HS-5 (cell line): ENCODE measurements at regions not wholly inside any gene's neighbourhood (a gene's known extent, or its start where the extent isn't known, plus 50 kb on each side); places are given as distances from the start of the nearest gene placed in this dataset.
A peak's percentile ranks its signal among the peaks of the same experiment; 100 is the strongest.
"Not testable (repeated sequence)": the region's sequence is repeated elsewhere in the genome, so short reads cannot be mapped to it uniquely, and the experiment has no call there.

ENCODE experiments used
- DNase-seq: peaks from one replicate; pipeline ENCODE4 v3.0.0-alpha.2; 2012; ENCODE audit warnings: low read depth

DNA sequence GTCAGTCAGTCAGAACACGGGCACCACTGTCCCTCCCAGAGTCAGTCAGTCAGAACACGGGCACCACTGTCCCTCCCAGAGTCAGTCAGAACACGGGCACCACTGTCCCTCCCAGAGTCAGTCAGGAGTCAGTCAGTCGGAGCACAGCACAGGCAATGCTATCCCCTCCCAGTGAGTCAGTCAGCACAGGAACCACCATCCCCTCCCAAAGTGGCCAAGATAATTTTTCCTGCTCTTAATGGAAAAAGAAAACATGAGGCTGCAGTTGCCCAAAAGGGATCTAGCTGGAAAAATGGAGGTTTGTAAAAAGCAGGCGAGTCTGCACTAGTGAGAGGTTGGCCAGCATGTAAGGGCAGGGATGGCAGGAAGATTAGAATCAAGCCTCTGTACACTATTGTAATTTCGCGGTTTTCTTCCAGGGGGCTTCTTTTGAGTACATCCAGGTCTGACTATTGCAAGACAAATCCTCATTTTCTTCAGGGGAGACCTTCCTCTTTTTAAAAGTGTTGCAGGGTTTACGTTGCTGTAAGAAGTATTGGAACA lies 213.8 kb downstream of the SIPA1L2 start:
- no peak for DNase-seq

DNA sequence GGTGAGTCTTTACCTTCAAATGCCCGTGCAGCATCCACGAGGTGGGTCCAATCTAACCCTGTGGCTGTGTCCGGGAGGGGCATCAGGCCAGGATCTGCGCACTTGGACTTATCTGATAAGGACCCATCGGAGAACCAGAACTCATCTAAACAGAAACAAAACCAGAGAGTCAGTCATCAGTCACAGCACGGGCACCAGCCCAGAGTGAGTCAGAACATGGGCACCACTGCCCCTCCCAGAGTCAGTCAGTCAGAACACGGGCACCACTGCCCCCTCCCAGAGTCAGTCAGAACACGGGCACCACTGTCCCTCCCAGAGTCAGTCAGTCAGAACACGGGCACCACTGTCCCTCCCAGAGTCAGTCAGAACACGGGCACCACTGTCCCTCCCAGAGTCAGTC lies 214.5 kb downstream of the SIPA1L2 start:
- not testable (repeated sequence) for DNase-seq

DNA sequence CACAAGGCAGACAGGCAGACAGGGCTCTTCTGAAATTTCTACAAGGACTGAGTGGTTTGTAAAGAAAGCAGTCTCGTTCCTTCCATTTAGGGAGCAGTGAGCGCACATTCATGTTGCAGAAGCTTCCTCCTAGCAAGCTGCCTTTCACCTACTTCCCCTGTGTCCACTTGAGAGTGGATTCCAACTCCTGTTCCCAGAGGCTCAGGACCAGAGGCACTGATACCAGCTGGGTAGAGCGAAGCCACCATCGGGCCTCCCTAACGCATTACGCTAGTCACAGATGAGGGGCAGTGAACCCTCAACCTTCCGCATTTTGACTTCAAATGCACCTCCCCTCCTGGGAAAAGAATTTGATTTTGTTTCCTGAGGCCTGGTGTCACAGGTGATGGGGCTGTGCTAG lies 215.8 kb downstream of the SIPA1L2 start:
- DNase-seq: no peak

DNA sequence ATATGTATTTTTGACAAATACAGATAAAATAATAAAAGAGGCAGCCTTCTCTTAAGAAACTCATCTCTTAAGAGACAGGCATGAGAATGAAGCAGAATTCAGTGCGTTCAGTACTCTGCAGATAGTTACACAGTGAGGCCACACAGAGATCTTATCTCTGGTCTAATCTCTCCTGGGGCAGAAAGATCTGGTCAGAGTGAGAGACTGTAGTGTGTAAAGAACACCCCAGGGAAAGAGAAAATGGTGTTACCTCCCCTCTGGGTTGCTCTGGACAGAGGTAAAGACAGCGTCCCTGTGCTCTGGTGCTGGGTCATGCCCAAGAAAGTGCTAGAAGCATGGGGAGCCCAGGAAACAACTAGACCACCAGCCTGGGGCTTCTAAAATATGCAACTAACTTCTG lies 216.3 kb downstream of the SIPA1L2 start:
- DNase-seq: no peak

DNA sequence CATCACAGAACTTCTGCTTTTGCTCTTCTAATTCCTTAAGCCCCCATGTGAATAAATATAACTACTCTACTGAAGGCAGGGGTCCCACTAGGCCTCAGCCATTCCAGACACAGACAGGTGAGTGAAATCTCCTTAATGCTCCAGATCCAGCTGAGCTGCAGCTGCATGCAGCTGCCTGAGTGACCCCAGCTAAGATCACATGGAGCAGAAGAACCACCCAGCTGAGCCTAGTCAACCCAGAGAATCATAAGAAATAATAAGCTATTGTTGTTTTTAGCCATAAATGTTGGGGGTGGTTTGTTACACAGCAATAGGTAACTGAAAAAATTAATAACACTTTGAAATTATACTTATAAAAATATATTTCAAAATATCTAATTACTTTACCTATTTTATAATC lies 220.3 kb downstream of the SIPA1L2 start:
- DNase-seq: no peak

DNA sequence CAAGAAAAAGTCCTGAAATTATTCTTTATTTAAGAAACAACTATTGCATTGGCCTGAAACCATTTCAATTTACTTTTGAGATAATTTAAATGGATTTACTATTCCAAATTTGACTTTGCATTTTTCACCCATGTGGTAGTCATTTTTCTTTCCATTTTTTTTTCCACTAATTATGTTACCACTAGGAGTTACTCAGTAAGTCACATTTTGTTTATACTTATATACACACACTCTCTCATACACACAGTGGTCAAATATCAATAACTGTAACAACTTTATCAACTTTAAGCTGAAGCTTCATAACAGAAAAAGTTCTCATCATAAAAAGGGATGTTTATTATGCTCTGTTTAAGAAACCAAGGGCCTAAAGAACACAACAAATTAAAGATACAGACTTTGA lies 222.8 kb downstream of the SIPA1L2 start:
- no peak for DNase-seq

DNA sequence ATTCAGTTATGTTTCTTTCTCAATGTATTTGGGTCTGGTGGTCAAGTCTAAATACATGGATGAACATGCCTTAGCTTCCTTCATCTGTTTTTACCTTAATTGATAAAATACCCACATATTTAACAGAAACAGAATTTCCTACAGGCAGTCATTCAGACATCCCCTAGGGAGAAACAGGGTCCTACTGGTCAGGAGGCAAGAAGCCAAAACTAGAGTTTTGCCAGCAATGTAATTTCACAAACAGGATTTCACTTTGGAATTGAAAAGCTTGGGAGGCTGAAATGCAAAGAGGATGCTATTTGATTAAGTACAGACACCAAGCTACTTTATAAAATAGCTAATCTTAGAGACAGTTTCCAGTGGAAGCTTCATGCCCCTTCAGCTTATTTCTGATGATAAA lies 224.2 kb downstream of the SIPA1L2 start:
- DNase-seq: no peak

DNA sequence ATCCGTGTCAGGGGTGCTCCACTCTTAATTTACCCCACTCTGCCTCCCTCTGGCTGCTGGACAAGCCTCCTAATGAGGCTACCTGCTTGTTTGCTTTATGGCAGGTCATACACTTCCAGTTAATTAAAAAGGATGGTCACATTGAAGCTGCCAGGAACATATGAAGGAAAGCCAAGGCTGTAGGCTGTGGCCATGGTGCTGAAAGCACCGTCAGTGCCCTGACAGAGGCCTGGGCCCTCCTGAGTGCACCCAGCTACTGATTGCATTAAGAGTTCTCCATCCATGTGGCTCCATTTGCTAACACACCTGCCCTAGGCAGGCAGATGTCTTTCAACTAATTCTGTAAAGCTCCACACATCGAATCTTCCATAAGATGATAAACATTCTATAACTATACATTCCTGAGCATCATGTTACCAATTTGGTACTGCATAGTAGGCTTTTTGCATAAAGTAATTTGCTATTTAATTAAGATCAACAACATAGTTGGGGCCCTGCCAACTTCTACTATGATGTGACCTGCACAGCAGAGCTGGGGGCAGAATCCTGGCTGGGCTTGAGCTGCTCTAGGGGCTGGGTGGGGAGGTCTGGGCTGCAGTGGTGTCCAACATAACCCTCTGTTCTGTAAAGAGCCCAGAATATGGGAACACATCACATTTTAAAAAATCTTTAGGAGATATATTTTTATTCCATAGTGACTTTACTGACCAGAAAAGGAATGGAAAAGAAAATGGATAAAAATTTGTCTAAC lies 224.8 kb downstream of the SIPA1L2 start:
- DNase-seq: no peak

DNA sequence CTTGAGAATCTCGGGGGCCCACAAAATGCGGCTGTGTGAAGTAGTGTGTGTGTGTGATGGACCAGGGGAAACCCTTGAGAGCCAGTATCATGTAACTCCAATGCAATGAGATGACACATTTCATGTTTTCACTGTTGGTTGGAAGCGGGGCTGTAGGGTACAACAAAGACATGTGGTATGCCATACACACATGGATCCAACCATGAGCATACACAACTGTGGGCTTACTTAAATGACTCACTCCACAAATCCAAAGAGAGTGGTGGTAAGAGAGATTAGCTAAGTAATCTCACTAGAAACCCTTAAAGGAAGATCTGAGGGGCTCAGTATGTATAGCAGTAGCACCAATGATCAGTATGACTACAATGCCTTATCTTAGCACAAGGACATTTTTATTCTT lies 225.7 kb downstream of the SIPA1L2 start:
- DNase-seq: no peak

DNA sequence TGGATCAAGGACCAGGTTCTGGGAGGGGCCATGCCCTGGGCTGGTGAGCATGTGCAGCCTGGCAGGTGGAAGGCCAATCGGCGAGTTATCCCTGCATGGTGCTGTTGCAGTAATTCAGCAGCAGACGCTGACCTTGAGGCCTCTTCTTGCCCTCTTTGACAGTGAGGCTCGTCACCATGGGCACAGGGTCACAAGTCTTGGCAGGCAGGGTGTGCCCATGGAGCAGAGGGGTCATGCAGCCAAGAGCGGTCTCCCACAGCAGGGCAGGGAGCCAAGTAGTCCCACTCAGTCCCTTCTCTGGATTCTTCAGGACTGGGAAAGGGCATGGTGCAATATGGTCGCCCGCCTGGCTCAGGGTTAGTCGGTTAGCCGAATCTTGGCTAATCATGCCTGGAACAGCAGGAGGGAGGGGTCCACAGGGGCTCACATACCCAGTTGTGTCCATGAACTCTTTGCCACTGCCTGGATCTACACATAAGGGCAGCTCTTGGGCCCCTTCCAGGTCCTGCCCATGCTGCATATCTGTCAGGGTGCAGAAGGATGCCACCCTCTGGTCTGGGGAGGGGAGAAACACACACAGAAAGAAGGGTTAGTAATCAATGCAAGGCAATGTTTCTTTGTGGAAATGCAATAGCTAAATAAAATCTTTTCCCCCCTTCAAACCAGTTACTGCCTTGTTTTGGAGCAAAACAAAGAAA lies 226.8 kb downstream of the SIPA1L2 start:
- no peak for DNase-seq

DNA sequence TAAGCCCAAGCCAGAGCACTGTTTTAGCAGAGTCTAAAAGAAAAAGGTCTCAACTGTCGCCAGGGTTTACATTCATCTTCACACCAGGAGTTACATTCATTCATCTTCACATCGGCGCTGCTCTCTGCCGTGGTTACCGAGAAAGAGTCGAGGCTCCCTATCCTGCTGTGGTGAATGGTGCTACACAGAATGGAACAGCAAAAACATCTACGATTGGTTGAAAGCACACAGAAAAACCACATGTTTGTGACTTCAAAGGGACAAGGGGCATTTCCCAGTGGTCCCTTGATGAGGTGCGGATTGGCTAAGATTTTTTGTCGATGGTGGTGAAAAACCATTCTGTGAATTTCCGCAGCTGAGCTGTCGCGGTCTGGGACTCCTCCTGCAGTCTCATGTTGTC lies 231.1 kb downstream of the SIPA1L2 start:
- DNase-seq: no peak

DNA sequence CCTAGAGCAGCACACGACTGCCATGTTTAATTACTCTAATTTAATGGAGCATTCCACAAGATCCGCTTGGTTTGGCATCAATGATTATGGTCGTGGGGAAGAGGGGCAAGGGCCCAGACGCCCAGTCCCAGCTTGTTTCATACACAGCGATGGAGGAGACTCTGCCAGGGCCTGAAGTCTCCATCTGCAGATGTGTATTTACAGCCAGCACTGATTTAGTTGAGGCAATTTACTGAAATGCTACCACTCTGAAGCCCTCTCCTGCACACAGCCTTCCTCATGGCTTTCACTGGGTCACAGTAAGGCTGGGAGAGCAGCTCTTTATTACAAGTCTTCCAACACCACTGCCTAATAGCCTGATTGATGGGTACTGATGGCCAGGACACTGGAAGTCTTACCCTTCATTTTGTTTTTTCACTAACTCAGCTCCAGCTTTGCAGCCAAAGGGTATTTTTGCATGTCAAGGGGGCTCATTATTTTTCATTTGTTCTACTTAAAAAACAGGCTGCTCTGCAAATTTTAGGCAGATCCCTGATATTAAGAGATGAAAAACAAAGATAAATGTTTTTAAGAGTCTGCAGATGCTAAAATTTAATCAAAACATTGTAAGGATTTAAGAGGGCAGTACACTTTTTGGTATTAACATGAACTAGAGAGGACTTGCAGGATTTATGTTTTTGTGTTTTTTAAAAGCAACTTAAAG lies 236.3 kb downstream of the SIPA1L2 start:
- no peak for DNase-seq

DNA sequence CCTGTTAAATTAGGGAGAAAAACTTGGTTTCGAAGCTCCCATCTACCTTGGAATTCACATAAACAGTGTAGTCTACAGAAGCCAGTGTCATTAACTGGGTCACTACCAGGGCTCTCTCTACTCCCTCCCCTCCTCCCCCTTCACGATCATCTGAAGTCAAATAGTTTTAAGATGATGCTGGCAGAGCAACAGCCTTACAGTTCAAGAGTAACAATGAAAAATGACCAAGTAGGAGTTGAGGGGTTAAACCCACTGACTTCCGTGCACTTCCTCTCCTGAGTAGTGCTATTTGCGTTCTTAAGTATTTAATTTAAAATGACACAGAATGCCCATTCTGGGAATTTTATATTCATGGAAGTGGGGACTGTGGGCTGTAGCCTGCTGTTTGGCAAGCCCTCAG lies 236.9 kb downstream of the SIPA1L2 start:
- DNase-seq: peak; percentile 5

DNA sequence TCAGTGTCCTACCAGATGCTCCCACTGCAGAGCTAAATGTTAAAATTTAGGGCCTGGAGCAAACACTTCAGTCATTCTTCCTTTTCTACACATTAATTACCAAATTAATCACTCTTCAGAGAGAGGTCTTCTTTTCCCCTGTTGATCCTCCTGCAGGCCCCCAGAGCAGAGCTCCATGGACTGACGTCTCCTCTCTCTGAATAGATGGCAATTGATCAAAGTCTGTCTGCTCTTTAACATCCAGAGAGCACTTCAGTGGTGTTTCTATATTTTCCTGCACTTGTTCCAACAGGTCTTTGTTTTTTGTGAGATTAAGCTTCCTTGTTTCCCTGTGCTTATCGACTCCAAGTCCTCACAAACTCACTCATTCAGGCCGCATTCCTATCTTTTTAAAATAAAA lies 239.3 kb downstream of the SIPA1L2 start:
- no peak for DNase-seq

DNA sequence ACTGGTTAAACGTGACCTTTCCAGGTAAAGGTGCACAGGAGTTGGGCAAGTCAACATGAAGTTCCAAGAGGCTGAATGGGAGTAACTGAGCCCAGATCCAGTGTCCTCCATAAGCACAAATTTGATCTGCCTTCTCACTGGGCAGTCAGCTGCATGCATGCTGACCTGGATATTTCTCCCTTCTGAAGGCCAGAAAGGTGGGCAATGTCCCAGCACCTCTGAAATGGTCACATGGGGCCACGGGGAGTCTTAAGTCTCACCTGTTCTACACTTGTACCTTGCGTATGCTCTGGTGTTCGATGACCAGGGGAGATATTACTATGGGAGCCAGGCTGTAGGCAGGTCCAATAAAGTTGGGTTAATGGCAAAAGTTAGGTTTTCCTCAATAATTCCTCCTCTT lies 240.2 kb downstream of the SIPA1L2 start:
- DNase-seq: no peak

DNA sequence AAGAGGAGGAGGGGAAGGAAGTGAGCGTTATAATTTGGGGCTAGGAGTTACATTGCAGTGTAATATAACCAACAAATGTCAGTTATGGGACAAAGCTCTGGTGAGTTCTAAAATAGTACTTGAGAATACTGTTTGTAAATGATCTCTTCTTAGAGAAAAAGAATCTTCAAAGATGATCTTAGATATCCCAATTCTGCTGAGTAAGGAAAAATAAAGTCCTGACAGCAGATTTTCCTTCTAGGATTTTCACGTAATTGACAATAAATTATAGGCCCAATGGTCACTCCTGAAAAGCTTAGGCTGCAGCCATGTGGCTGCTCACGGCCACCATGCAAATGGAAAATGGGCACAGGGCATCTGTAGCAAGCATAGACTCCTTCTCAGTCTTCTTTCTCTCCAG lies 241.6 kb downstream of the SIPA1L2 start:
- no peak for DNase-seq

DNA sequence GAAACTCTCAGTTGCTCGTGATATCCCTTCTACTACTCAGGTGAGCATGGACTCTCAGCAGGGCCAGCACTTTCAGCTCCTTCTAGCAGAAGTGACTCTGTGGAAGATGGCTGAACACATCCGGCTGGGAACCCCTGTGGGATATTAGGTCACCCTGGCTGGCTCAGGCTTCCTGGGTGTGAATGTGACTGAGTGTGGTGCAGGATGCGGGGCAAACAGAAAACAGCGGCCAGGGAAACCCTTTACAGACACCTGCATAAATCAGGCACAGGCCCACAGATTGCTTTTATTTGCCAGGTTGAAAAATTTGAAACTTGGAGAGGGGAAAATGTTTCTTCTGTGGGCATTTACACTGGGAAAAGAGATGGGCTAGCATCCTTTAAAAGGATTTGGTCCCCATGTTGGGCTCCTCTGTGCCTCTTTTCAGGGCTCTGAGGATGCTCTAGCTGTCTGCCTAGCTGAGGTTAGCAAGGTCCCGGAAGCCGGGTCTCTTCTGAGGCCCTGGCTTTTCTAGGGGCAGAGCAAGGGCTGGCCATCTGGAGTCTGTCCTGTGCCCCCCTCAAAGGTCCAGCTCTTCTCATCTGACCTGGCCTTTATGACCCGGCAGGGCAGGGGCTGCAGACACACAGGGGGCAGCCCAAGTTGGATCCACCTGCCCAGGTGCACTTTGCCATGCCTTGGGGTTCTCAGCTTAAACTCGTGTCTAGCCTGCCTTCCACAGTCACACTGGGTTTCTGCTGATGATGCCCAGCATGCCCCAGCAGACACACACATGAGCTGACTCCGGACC lies 243.0 kb downstream of the SIPA1L2 start:
- DNase-seq: no peak

DNA sequence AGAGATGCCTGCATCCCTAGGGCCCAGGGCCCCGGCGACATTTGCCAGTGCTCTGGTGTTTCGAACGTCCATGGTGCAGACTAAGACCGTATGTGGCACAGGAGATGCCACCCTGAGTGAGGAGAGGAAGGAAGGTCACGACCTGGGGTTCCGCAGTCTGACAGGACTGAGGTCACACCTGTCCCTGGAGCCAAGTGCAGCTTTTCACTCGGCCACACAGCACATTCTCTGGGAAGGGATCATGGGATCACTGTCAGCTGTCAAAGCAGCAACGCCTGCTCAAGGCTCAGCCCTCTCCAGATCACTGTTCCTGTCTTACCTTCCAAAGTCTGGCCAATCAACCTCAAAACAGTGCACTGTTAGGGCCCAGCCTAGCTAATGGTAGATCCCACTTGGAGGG lies 243.6 kb downstream of the SIPA1L2 start:
- no peak for DNase-seq

DNA sequence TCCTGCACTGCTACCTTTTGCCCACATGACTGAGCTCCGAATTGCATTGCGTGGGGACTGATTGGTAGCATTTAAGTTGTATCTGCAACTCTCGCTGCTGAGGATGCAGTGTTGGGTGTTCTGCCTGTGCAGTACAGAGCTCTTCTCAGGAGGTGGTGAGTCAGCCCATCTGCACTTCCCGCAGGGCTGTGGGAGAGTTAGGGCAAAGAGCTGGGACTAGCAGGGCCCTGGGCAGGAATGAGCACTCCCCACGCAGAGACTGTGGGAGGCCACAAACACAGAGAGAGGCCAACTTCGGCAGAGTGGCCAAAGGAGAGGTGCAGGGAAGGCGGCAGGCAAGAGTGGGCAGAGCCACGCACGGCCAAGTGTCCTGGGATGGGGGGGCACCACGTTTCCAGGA lies 244.7 kb downstream of the SIPA1L2 start:
- no peak for DNase-seq

DNA sequence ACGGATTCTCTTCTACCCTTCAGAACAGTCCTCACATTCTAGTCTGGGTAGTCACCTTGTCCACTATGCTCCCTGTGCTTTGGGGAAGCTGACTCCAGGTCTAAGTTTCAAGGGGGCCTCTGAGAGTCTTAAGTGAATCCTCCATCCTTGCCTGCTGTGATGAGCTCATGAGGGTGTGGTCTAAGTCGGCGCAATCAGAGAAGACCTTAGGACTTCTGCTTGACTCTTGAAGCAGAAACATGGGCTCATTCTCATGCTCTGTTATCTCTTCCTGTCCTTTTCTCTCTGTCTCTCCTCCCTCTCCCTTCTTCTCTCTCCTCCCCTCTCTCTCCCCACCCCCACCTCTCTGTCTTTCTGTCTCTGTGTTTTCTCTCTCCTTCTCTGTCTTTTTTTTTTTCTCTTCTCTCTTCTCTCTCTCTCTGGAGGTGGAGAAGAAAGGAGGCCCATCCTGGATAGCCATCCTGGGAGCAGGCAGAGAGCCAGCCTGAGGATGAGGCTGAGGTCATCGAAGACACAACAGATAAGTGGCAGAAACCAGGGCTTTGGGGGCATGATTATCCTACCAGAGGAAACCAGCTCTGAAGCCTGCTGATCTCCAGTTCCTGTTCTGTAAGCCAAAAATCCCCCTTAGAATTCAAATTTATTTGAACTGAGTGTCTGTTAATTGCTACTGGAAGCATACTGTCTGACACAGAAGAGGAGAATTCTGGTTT lies 245.6 kb downstream of the SIPA1L2 start:
- no peak for DNase-seq

DNA sequence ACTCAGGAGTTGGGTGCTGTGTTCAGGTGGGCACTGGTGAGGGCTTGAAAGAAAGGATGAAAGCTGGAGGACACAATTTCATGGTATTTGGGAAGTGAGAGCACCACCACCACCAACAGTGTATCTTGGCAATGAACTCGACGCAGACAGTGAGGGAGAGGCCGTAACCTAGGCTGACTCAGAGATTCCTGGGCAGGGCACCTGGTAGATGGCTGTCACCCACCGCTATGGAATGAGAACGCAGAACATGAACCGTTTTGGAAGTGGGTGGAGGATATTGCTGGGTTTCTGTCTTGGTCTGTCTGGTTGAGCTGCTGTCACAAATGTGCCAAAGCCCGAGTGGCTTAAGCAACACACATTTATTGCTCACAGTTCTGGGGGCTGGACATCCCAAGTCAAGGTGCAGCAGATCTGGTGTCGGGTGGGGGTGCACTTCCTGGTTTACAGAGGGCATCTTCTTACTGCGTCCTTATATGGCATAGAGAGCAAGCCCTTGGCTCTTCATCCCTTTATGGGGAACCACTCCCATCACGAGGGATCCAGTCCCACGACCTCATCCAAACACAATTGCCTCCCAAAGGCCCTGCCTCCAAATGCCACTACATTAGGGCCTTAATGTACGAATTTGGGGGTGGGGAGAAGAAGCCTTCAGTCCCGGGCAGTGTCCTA lies 246.3 kb downstream of the SIPA1L2 start:
- DNase-seq: no peak
